Endothelial cell of umbilical vein (primary cell): ENCODE measurements at regions not wholly inside any gene's neighbourhood (a gene's known extent, or its start where the extent isn't known, plus 50 kb on each side); places are given as distances from the start of the nearest gene placed in this dataset.

Experiments used
- EZH2 ChIP-seq: IDR thresholded peaks from 2 replicates; pipeline ENCODE4 v1.6.1; 2012; ENCODE audit warnings: borderline replicate concordance, low read depth, mild to moderate bottlenecking, moderate library complexity, low read length, inconsistent platforms; ENCODE audit not compliant: severe bottlenecking
- JUN ChIP-seq: IDR thresholded peaks from 2 replicates; pipeline ENCODE4 v1.6.1; 2011; ENCODE audit warnings: borderline replicate concordance, low read depth; ENCODE audit not compliant: insufficient read length, insufficient read depth
- POLR2A ChIP-seq: IDR thresholded peaks from 2 replicates; pipeline ENCODE4 v1.6.1; 2012; ENCODE audit warnings: low read depth, mild to moderate bottlenecking, control low read depth, low read length
- POLR2AphosphoS5 ChIP-seq: IDR thresholded peaks from 2 replicates; pipeline ENCODE4 v1.6.1; 2012; ENCODE audit warnings: low read depth, mild to moderate bottlenecking, control low read depth, low read length, moderate library complexity; ENCODE audit not compliant: insufficient read depth
- TF ChIP-seq, protein P1 (sequence below): IDR thresholded peaks from 2 replicates; pipeline ENCODE4 v1.6.1; 2011; ENCODE audit not compliant: insufficient read depth, insufficient read length
- TF ChIP-seq, protein P2 (sequence below), 2 donors: IDR thresholded peaks; 1 replicate in 1 of 2; 2 replicates in 1 of 2; pipeline ENCODE4 v1.5.1; 2011; ENCODE audit warnings: low read length in 2 of 2, mild to moderate bottlenecking in 2 of 2, moderate library complexity in 2 of 2, control low read depth in 1 of 2, inconsistent platforms in 1 of 2, low read depth in 1 of 2; ENCODE audit not compliant: insufficient read depth in 1 of 2; ENCODE audit errors: extremely low read depth in 1 of 2

DNA sequence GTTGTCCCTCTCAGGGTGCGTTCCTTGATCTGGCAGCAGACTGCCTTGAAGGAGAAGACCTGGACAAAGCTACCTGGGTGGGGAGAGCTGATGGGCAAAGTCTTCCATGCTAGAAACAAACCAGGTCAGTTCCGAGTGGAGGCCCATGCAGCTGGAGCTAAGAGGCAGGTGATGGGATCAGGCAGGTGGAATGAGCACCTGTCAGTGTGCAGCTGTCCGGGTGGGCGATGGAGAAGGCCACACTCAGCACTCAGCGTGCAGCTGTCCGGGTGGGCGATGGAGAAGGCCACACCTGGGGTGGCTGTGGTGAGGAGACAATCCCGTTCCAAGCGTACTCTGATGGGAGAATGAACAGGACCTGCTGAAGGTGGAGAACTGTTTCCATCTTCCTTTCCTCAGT, 237.3 kb upstream of the MYT1L start:
- TF ChIP-seq, protein P1, sequence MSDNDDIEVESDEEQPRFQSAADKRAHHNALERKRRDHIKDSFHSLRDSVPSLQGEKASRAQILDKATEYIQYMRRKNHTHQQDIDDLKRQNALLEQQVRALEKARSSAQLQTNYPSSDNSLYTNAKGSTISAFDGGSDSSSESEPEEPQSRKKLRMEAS: no peak
- TF ChIP-seq POLR2A: no peak
- TF ChIP-seq EZH2: no peak
- TF ChIP-seq, protein P2, sequence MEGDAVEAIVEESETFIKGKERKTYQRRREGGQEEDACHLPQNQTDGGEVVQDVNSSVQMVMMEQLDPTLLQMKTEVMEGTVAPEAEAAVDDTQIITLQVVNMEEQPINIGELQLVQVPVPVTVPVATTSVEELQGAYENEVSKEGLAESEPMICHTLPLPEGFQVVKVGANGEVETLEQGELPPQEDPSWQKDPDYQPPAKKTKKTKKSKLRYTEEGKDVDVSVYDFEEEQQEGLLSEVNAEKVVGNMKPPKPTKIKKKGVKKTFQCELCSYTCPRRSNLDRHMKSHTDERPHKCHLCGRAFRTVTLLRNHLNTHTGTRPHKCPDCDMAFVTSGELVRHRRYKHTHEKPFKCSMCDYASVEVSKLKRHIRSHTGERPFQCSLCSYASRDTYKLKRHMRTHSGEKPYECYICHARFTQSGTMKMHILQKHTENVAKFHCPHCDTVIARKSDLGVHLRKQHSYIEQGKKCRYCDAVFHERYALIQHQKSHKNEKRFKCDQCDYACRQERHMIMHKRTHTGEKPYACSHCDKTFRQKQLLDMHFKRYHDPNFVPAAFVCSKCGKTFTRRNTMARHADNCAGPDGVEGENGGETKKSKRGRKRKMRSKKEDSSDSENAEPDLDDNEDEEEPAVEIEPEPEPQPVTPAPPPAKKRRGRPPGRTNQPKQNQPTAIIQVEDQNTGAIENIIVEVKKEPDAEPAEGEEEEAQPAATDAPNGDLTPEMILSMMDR (IDR thresholded peaks at IDR 0.05; ENCODE audit: extremely low read depth in 1 of 2, insufficient read depth in 1 of 2, low read depth in 1 of 2, low read length in 2 of 2): no peak
- TF ChIP-seq POLR2AphosphoS5: no peak
- TF ChIP-seq JUN: no peak
